K562 (cell line): ENCODE measurements at regions not wholly inside any gene's neighbourhood (a gene's known extent, or its start where the extent isn't known, plus 50 kb on each side); places are given as distances from the start of the nearest gene placed in this dataset.

Experiments used
- MAZ ChIP-seq, 2 experiments: fragments of 450-650 bp in 1 of 2; sonication (generic) in 1 of 2; formaldehyde crosslinking; IDR thresholded peaks in 1 of 2; conservative IDR thresholded peaks in 1 of 2; 2 replicates each; pipeline versions ENCODE4 v1.4.0 to v1.5.0; 2020; ENCODE audit warnings: mild to moderate bottlenecking in 1 of 2, missing genetic modification reagents in 1 of 2
- POLR2A ChIP-seq: fragments of 450-650 bp; conservative IDR thresholded peaks from 2 replicates; pipeline ENCODE4 v1.6.1; 2016
- POLR2AphosphoS2 ChIP-seq: IDR thresholded peaks from 2 replicates; pipeline ENCODE4 v1.6.1; 2012; ENCODE audit warnings: low read length, improper control_type of control experiment
- ZBTB17 ChIP-seq: fragments of 450-650 bp; formaldehyde crosslinking; IDR thresholded peaks from 2 replicates; pipeline ENCODE4 v1.4.0; 2020; ENCODE audit warnings: mild to moderate bottlenecking
- ZKSCAN1 ChIP-seq: fragments of 150-350 bp; IDR thresholded peaks from 2 replicates; pipeline ENCODE4 v1.6.1; 2016; ENCODE audit warnings: low read depth, low read length
- TF ChIP-seq, protein P1 (sequence below), 3 experiments: IDR thresholded peaks in 2 of 3; conservative IDR thresholded peaks in 1 of 3; 2 replicates each; pipeline ENCODE4 v1.5.1; 2011 to 2012; ENCODE audit warnings: low read length in 3 of 3, mild to moderate bottlenecking in 3 of 3, control low read depth in 2 of 3, improper control_type of control experiment in 1 of 3, inconsistent platforms in 1 of 3, low read depth in 1 of 3, mixed read lengths in 1 of 3, moderate library complexity in 1 of 3; ENCODE audit not compliant: insufficient read depth in 2 of 3
- TF ChIP-seq, protein P2 (sequence below): fragments of 450-650 bp; formaldehyde crosslinking; IDR thresholded peaks from 2 replicates; pipeline ENCODE4 v1.4.0; 2020; ENCODE audit warnings: mild to moderate bottlenecking
- TF ChIP-seq, protein P3 (sequence below): fragments of 450-650 bp; IDR thresholded peaks from 2 replicates; pipeline ENCODE4 v1.6.1; 2016; ENCODE audit warnings: mild to moderate bottlenecking

DNA sequence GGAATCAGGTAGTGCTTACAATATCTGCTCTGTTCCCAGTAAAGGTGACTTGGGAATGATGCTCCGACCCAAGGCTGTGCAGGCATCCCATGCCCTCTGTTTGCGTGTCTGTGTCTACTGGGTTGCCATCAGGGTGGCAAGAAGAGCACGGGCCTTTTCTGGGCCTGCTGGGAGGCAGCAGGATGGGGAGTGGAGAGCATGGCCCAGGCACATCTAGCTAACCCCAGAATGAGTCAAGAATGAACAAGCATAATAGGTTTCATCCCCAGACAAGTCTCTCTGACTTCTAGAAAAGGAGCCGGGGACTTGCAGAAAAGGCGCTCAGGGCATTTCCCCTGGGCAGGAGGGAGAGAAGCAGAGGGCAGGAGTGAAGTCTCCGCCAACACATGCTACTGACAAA lies 260.4 kb downstream of the IRX1 start:
- TF ChIP-seq POLR2AphosphoS2, result no peak
- TF ChIP-seq, protein P1, sequence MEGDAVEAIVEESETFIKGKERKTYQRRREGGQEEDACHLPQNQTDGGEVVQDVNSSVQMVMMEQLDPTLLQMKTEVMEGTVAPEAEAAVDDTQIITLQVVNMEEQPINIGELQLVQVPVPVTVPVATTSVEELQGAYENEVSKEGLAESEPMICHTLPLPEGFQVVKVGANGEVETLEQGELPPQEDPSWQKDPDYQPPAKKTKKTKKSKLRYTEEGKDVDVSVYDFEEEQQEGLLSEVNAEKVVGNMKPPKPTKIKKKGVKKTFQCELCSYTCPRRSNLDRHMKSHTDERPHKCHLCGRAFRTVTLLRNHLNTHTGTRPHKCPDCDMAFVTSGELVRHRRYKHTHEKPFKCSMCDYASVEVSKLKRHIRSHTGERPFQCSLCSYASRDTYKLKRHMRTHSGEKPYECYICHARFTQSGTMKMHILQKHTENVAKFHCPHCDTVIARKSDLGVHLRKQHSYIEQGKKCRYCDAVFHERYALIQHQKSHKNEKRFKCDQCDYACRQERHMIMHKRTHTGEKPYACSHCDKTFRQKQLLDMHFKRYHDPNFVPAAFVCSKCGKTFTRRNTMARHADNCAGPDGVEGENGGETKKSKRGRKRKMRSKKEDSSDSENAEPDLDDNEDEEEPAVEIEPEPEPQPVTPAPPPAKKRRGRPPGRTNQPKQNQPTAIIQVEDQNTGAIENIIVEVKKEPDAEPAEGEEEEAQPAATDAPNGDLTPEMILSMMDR (IDR thresholded peaks at IDR 0.05 in 2 of 3, conservative IDR thresholded peaks at IDR 0.05 in 1 of 3; ENCODE audit: insufficient read depth in 2 of 3, low read depth in 1 of 3, low read length in 3 of 3), result no peak
- TF ChIP-seq, protein P2, sequence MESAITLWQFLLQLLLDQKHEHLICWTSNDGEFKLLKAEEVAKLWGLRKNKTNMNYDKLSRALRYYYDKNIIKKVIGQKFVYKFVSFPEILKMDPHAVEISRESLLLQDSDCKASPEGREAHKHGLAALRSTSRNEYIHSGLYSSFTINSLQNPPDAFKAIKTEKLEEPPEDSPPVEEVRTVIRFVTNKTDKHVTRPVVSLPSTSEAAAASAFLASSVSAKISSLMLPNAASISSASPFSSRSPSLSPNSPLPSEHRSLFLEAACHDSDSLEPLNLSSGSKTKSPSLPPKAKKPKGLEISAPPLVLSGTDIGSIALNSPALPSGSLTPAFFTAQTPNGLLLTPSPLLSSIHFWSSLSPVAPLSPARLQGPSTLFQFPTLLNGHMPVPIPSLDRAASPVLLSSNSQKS (CRISPR knock-in tag), result no peak
- TF ChIP-seq, protein P3, sequence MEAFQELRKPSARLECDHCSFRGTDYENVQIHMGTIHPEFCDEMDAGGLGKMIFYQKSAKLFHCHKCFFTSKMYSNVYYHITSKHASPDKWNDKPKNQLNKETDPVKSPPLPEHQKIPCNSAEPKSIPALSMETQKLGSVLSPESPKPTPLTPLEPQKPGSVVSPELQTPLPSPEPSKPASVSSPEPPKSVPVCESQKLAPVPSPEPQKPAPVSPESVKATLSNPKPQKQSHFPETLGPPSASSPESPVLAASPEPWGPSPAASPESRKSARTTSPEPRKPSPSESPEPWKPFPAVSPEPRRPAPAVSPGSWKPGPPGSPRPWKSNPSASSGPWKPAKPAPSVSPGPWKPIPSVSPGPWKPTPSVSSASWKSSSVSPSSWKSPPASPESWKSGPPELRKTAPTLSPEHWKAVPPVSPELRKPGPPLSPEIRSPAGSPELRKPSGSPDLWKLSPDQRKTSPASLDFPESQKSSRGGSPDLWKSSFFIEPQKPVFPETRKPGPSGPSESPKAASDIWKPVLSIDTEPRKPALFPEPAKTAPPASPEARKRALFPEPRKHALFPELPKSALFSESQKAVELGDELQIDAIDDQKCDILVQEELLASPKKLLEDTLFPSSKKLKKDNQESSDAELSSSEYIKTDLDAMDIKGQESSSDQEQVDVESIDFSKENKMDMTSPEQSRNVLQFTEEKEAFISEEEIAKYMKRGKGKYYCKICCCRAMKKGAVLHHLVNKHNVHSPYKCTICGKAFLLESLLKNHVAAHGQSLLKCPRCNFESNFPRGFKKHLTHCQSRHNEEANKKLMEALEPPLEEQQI, result no peak
- TF ChIP-seq ZKSCAN1, result no peak
- TF ChIP-seq POLR2A, result no peak
- TF ChIP-seq MAZ (CRISPR knock-in tag; conservative IDR thresholded peaks at IDR 0.05 in 1 of 2, IDR thresholded peaks at IDR 0.05 in 1 of 2), result no peak
- no peak for TF ChIP-seq ZBTB17 (CRISPR knock-in tag)
